GM19025 (cell line): ENCODE measurements at regions not wholly inside any gene's neighbourhood (a gene's known extent, or its start where the extent isn't known, plus 50 kb on each side); places are given as distances from the start of the nearest gene placed in this dataset.

Source experiments
- ATAC-seq: cut with Tn5 transposase; IDR thresholded peaks from one replicate; pipeline ENCODE4 v1.9.1; 2021; ENCODE audit warnings: mild to moderate bottlenecking, low read depth, moderate library complexity; ENCODE audit not compliant: unreplicated experiment

GRCh38 chr10:123517426-123517825 lies 148.7 kb upstream of the GPR26 start:
- no peak for ATAC-seq

GRCh38 chr10:123517901-123518300 lies 148.3 kb upstream of the GPR26 start:
- no peak for ATAC-seq

- ATAC-seq, result no peak
Observed at GRCh38 chr10:123518765-123519164, 147.4 kb upstream of the GPR26 start.

- ATAC-seq, result no peak
Observed at GRCh38 chr10:123519861-123520260, 146.3 kb upstream of the GPR26 start.

GRCh38 chr10:123521076-123521475 lies 145.1 kb upstream of the GPR26 start:
- ATAC-seq, result no peak

GRCh38 chr10:123521556-123521955 lies 144.6 kb upstream of the GPR26 start:
- no peak for ATAC-seq

- no peak for ATAC-seq
Observed at GRCh38 chr10:123522702-123523312, 143.3 kb upstream of the GPR26 start.

- ATAC-seq, result no peak
Observed at GRCh38 chr10:123523833-123524232, 142.3 kb upstream of the GPR26 start.

GRCh38 chr10:123526356-123527064 lies 139.6 kb upstream of the GPR26 start:
- no peak for ATAC-seq

- ATAC-seq, result no peak
Observed at GRCh38 chr10:123527151-123527550, 139.0 kb upstream of the GPR26 start.

- no peak for ATAC-seq
Observed at GRCh38 chr10:123529146-123529760, 136.9 kb upstream of the GPR26 start.

GRCh38 chr10:123530166-123530870 lies 135.8 kb upstream of the GPR26 start:
- no peak for ATAC-seq

GRCh38 chr10:123535386-123535785 lies 130.8 kb upstream of the GPR26 start:
- ATAC-seq, result no peak

- ATAC-seq, result no peak
Observed at GRCh38 chr10:123536176-123536845, 129.8 kb upstream of the GPR26 start.

- ATAC-seq, result no peak
Observed at GRCh38 chr10:123537188-123537961, 128.8 kb upstream of the GPR26 start.

- no peak for ATAC-seq
Observed at GRCh38 chr10:123538401-123539320, 127.5 kb upstream of the GPR26 start.

GRCh38 chr10:123544986-123545385 lies 121.2 kb upstream of the GPR26 start:
- no peak for ATAC-seq

- no peak for ATAC-seq
Observed at GRCh38 chr10:123548770-123549169, 117.4 kb upstream of the GPR26 start.
